ENCODE measurements at regions not wholly inside any gene's neighbourhood (a gene's known extent, or its start where the extent isn't known, plus 50 kb on each side); places are given as distances from the start of the nearest gene placed in this dataset.
A peak's percentile ranks its signal among the peaks of the same experiment; 100 is the strongest.
"Not testable (repeated sequence)": the region's sequence is repeated elsewhere in the genome, so short reads cannot be mapped to it uniquely, and the experiment has no call there.

DNA sequence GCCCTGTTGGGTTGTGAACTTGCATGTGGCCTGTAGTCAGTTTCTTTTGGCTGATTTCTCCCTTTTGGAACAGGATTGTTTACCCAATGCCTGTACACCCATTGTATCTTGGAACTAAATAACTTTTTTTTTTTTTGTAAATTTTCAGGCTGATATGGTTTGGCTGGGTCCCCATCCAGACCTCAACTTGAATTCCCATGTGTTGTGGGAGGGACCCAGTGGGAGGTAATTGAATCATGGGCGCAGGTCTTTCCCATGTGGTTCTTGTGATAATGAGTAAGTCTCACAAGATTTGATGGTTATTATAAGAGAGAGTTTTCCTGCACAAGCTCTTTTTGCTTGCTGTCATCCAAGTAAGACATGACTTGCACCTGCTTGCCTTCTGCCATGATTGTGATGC is 253.8 kb upstream of the GBE1 start:
- DNase-seq (ENCODE audit: low read depth): no peak

GRCh38 chr3:82012775-82013174 is 251.3 kb upstream of the GBE1 start:
- DNase-seq (ENCODE audit: low read depth): no peak

- DNase-seq (ENCODE audit: low read depth): no peak
These were observed 249.9 kb upstream of the GBE1 start for GRCh38 chr3:82011336-82011735.

DNA sequence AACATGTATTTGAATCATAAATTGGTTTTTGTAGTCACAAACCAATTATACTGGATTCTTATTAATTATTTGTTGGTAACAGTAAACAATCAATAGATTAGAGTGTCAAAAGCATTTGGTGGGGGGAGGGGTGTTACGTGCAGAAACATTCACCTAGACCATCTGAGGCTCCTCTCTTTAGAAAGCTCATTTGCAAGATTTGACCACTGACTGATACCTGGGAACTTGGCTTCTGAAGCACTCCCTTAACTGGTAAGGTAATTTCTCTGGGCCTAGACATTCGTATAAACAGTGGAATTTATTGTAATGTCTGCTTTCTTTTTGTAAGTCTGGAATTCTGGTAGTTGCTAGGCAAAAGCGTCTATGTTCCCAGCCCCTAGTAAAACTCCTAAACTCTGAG is 243.8 kb upstream of the GBE1 start:
- no peak for DNase-seq (ENCODE audit: low read depth)

GRCh38 chr3:82004266-82004665 is 242.8 kb upstream of the GBE1 start:
- no peak for DNase-seq (ENCODE audit: low read depth)

DNA sequence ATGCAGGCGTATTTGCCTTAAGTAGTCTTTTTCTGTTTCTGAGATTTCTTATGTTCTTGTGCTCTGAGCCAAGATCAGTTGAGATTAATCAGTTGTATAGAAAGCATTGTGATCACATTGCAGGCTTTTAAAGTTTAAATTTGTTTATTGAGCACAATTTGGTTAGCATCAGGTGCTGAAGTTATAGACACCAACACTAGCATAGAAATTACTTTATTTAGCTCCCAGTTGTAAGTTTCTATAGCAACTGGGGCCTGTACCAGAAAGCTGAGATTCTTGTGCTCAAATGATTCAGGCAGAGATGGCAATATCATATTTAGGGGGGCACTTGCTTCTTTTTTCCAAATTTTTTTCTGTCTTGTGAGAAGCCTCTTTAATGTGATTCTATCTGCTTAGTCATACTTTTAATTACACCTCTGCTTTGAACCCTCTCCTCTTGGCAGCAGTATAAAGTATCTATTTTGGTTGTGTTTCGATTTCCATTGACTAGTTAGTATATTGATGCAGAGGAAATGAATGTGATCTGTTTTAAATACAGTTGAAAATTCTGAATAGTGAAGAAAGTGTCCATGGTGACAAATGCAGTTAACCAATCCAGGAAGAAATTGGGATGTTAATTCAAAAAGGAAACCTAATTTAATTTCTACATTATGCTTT is 241.7 kb upstream of the GBE1 start:
- DNase-seq (ENCODE audit: low read depth): no peak

DNA sequence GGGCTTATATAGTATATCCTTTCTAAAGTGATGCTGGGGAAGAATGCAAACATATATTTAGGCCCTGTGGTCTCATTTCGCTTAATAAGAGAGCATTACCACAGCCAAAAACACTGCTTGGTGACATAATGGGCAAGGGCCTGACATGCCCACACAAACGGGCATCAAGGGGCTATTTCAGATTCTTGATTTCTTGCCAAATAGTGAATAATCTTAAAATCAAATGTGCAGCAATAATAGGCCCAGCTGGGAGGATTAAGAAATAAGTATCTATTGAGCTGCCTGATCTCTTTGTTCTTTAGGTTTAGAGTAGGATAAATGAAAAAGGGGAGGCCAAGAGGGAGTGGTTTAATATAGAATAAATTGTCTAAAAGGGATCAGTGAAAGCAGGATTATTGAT is 241.0 kb upstream of the GBE1 start:
- DNase-seq (ENCODE audit: low read depth): no peak

GRCh38 chr3:82001276-82001923 is 240.0 kb upstream of the GBE1 start:
- no peak for DNase-seq (ENCODE audit: low read depth)

DNA sequence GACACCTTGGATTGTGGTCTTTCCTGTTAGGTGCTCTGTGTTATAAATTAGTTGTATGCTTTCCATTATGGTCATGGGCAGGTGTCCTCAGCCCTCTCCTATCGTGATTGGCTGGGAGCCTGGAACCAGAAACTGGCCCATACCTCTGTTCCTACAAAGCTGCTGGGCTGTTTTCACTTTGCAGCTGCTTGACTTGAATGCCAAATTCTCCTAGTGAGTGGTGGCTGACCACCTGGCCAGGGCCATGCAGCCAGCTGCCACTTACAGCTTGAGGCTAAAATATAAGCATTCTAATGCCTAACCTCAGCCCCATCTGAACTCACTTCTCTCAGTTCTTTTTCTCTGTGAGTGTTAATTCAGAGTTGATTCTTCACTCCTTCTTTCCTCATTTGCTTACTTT is 239.3 kb upstream of the GBE1 start:
- DNase-seq (ENCODE audit: low read depth): no peak

GRCh38 chr3:82000350-82000749 is 238.9 kb upstream of the GBE1 start:
- no peak for DNase-seq (ENCODE audit: low read depth)

- DNase-seq (ENCODE audit: low read depth): no peak
These were observed 237.5 kb upstream of the GBE1 start for GRCh38 chr3:81998907-81999306.

GRCh38 chr3:81998139-81998755 is 236.8 kb upstream of the GBE1 start:
- DNase-seq (ENCODE audit: low read depth): peak; percentile 16

DNA sequence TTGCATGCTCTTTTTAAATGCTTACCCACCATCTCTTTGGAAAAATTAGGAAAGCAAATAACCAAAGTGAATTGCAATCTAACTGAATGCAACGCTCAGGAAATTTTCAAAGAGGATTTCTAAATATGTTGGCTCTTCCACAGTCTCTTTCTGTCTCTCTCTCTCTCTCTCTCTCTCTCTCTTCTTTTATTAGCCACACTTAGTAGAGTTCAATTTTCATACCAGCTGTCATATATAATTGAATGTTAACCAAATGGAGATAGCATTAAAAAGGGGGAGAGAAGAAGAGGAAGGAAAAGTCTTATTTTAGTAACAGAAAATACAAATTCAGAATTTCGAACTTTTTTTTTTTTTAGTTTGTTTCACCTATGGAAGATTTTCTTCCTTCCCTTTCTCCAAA is 235.9 kb upstream of the GBE1 start:
- no peak for DNase-seq (ENCODE audit: low read depth)

DNA sequence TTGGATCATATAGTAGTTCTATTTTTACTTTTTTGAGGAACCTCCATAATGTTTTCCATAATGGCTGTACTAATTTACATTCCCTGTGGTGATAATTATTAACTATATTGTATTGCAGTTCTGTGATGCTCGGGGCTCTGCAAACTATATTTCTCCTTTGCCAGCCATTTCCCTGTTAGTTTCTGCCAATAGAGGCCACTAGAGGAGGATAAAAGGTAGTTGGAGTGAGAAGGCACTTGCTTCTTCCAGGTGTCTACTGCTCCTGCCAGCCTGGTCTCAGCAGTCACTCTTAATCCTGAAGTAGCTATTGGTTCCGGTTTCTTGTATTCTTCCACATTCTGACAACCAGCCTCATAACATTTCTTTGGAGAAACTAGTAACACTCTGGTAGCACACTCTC is 233.9 kb upstream of the GBE1 start:
- DNase-seq (ENCODE audit: low read depth): no peak

DNA sequence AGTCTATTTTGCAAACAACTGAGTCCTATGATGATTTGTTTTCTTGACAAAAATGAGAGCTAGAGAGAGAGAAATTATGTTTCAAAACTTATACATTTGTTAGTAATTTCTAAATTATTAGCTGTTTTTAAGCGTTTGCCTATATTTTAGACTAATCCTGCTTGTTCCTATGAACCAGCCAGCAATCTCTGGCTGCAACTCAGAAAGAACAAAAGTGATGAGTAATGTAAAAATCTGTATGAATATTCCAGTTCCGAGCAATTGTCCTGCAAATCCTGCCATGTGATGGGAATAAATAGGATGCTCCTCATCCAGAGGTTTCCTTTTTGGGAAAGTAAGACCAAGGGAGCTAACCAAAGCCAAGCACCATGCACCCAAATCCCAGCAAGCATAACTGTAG is 228.3 kb upstream of the GBE1 start:
- DNase-seq (ENCODE audit: low read depth): no peak

- DNase-seq (ENCODE audit: low read depth): no peak
These were observed 227.8 kb upstream of the GBE1 start for GRCh38 chr3:81989274-81989673.

DNA sequence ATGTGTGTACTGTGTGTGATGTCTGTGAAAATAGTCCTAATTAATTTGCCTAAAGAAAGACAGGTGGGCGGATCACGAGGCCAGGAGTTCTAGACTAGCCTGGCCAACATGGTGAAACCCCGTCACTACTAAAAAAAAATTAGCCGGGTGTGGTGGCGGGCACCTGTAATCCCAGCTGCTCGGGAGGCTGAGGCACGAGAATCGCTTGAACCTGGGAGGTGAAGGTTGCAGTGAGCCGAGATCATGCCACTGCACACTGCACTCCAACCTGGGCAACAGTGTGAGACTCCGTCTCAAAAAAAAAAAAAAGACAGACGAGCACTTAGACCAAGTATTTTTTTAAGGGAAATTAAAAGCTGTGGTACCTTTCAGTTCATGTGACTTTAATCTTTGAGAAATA is 226.0 kb upstream of the GBE1 start:
- DNase-seq (ENCODE audit: low read depth): not testable (repeated sequence)

GRCh38 chr3:81985996-81986723 is 224.7 kb upstream of the GBE1 start:
- DNase-seq (ENCODE audit: low read depth): no peak

- DNase-seq (ENCODE audit: low read depth): no peak
These were observed 221.9 kb upstream of the GBE1 start for GRCh38 chr3:81983382-81983781.

DNA sequence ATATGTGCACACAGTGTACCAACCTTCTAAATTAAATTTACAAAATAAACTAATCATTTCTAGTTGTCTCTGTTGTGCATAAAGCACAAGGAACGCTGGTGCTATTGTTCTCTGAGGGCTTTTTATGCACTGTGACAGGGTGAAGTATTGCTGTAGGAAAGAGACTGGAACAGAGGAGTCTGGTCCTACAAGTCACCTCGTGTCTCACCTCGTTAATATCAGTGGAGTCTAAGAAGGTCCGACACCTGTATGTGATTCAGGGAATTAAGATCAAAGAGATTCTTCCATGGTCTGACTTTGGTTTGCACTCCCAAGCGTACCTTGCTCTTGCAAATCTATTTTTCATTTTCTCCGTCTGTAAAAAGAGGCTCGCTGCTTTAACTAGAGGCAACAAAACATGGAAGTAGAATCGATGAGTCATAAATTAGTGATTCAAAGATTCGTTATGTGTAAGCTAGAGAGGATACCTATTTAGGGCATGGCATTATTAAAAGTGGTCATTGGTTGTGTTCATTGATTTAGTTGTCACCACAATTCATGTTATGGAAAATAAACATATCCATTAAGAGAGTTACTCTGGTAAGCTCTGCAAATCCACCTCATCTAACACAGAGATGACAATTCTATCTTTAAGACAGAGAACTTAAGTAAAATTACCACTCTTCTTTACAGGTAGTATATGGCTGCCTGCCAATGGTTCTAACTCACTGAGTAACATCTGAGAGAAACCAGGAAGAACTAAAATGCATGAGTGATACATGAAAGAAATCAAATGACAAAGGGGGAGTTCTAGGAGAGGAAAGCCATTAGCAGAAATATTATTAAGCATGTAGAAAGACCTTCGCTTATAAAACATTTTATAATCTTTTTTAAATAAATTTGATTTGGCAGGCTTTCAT is 219.4 kb upstream of the GBE1 start:
- DNase-seq (ENCODE audit: low read depth): no peak

DNA sequence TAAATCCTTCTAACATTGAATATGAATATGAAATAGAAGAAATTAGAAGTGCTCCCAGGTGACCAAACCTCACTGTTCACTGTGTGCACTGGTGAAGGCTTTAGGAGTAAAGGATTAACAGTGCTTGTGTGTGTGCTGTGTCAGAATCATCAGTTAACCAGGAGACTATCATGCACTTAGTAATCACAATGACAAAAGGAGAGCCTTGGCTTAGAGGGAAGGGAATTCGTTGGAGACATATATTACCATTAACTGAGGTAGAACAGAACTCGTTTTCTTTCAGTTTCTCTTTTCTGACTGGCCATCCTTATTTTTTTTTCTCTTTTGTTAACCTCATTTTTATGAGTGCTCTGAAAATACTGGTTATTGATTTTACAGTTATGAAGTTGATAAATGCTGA is 213.3 kb upstream of the GBE1 start:
- DNase-seq (ENCODE audit: low read depth): no peak

- DNase-seq (ENCODE audit: low read depth): no peak
These were observed 207.2 kb upstream of the GBE1 start for GRCh38 chr3:81968658-81969057.
